A673 (cell line): ENCODE measurements at regions not wholly inside any gene's neighbourhood (a gene's known extent, or its start where the extent isn't known, plus 50 kb on each side); places are given as distances from the start of the nearest gene placed in this dataset.

Source experiments
- EZH2 ChIP-seq: fragments of 200-600 bp; sonication (generic); IDR thresholded peaks from 2 replicates; pipeline ENCODE4 v1.6.1; 2017; ENCODE audit warnings: borderline replicate concordance, low read depth, mild to moderate bottlenecking, mixed read lengths, antibody characterized with exemption, low read length; ENCODE audit not compliant: poor library complexity, severe bottlenecking
- TF ChIP-seq, protein P1 (sequence below): fragments of 300-800, 200-600 bp; sonication (generic); conservative IDR thresholded peaks from 2 replicates; pipeline ENCODE4 v1.5.1; 2017; ENCODE audit warnings: low read depth, mild to moderate bottlenecking, antibody characterized with exemption, low read length, moderate library complexity, mixed read lengths

DNA sequence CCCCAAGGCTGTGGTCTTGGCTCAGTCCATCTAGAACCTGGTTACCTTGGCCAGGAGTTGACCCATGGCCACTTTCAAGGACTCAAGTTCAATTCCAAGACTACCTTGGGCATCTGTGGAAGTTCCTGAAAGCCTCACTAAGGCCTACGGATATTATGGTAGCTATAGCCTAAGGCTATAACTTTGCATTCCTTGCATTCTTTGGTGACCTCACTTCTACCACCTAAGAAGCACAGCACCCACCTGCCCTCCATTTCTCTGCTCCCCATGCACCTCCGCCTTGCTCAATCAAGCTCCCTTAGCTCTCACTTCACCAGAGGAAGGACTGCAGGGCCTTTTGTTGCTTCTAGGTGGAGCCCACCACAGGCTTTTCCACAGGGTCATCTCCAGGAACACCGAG lies 50.3 kb upstream of the GALNT18 start:
- TF ChIP-seq, protein P1, sequence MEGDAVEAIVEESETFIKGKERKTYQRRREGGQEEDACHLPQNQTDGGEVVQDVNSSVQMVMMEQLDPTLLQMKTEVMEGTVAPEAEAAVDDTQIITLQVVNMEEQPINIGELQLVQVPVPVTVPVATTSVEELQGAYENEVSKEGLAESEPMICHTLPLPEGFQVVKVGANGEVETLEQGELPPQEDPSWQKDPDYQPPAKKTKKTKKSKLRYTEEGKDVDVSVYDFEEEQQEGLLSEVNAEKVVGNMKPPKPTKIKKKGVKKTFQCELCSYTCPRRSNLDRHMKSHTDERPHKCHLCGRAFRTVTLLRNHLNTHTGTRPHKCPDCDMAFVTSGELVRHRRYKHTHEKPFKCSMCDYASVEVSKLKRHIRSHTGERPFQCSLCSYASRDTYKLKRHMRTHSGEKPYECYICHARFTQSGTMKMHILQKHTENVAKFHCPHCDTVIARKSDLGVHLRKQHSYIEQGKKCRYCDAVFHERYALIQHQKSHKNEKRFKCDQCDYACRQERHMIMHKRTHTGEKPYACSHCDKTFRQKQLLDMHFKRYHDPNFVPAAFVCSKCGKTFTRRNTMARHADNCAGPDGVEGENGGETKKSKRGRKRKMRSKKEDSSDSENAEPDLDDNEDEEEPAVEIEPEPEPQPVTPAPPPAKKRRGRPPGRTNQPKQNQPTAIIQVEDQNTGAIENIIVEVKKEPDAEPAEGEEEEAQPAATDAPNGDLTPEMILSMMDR = no peak
- TF ChIP-seq EZH2 = no peak
